ENCODE measurements at regions not wholly inside any gene's neighbourhood (a gene's known extent, or its start where the extent isn't known, plus 50 kb on each side); places are given as distances from the start of the nearest gene placed in this dataset.
A peak's percentile ranks its signal among the peaks of the same experiment; 100 is the strongest.

- H3K27me3 ChIP-seq (ENCODE audit: control insufficient read depth, insufficient read depth, low read length): no peaks in the 10 kb centered on the region
- H3K4me3 ChIP-seq (ENCODE audit: low read depth, low read length): no peak overlapping the region
- TF ChIP-seq, protein P1, sequence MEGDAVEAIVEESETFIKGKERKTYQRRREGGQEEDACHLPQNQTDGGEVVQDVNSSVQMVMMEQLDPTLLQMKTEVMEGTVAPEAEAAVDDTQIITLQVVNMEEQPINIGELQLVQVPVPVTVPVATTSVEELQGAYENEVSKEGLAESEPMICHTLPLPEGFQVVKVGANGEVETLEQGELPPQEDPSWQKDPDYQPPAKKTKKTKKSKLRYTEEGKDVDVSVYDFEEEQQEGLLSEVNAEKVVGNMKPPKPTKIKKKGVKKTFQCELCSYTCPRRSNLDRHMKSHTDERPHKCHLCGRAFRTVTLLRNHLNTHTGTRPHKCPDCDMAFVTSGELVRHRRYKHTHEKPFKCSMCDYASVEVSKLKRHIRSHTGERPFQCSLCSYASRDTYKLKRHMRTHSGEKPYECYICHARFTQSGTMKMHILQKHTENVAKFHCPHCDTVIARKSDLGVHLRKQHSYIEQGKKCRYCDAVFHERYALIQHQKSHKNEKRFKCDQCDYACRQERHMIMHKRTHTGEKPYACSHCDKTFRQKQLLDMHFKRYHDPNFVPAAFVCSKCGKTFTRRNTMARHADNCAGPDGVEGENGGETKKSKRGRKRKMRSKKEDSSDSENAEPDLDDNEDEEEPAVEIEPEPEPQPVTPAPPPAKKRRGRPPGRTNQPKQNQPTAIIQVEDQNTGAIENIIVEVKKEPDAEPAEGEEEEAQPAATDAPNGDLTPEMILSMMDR (IDR thresholded peaks at IDR 0.05; ENCODE audit: insufficient read depth, low read depth, low read length): no peak
- ChIA-PET CTCF (interaction anchor here (1.1 to 1.2 kb wide), 2 partner anchors 30 to 133 kb away, joined by 3 to 4 read pairs; no protein-coding TSS in a partner anchor), POLR2A (no interaction called here)
- H3K36me3 ChIP-seq (ENCODE audit: control insufficient read depth, insufficient read depth, low read length): peaks cover 8% of the 10 kb centered on the region
- DNase-seq (ENCODE audit: low read depth): no peak
Measured at GRCh38 chr14:71722885-71723284, 209.3 kb upstream of the RGS6 start.

DNA sequence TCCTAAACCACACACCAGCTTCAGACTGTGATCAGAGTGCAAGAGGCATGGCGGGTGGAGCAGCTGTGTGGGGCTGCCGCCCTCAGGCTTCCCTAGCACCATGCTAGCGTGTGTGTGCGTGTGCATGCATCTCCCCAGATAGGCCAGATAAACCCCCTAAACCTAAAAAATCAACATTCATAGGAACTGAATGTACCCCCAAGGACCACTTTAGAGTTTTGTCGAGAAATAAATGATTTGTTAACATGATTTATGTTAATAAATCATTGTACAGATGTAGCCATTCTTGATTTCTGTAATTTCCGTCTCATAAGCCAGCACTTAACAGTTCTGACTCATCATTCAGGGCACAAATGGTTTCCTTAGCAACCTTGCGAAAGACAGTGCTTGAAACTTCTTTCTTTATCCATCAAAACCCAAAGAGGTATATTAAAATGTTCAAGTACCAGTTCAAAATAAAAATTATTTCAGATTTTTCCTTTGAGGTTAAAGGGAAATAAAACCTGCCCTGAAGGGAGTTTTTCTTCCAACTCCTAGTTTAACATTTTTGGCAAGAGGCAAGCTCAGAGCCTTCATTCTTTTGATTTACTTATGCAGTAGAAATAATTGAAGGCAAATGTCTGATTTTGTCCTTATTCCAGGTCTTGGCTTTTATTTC is 206.2 kb upstream of the RGS6 start:
- Histone ChIP-seq H3K36me3 (ENCODE audit: control insufficient read depth, insufficient read depth, low read length) (peaks cover 16% of the 10 kb centered on the region), H3K4me3 (ENCODE audit: low read depth, low read length) (no peak overlapping the region), H3K27me3 (ENCODE audit: control insufficient read depth, insufficient read depth, low read length) (no peaks in the 10 kb centered on the region)
- peak; percentile 67 for DNase-seq (ENCODE audit: low read depth)
- TF ChIP-seq, protein P1 (IDR thresholded peaks at IDR 0.05; ENCODE audit: insufficient read depth, low read depth, low read length): no peak
- CTCF ChIA-PET: interaction anchor here (0.6 to 2.6 kb wide), 5 partner anchors 9 to 135 kb away, joined by 3 to 10 read pairs (median 3); no protein-coding TSS in a partner anchor
- POLR2A ChIA-PET: no interaction called here

DNA sequence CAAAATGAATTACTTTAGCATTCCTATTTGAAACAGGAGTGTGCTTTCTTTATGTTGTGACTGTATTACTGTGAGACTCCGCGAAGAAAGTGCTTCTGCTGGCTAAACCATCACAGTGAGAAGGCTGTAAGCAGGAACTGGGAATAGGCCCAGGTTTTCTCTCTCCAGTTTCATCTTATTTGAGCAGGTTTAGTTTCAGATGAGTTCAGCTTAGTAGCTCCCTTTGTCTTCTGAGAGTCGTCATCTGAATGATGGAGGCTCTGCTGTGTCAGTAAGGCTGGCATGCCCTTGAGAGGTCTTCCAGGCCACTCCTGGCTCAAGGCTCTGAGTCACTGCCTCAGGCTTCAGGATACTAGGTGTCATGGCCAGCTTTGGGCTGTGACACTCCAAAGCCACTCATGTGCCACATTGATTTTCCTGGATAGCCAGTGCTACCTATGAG is 205.6 kb upstream of the RGS6 start:
- no peaks in the 10 kb centered on the region for H3K27me3 ChIP-seq (ENCODE audit: control insufficient read depth, insufficient read depth, low read length)
- no peak for DNase-seq (ENCODE audit: low read depth)
- CTCF ChIA-PET: interaction anchor here (1.1 to 2.6 kb wide), 4 partner anchors 15 to 129 kb away, joined by 3 to 10 read pairs (median 4); no protein-coding TSS in a partner anchor

GRCh38 chr14:71728386-71728785 is 203.8 kb upstream of the RGS6 start:
- H3K4me3 ChIP-seq (ENCODE audit: low read depth, low read length): no peak overlapping the region
- ChIA-PET CTCF (interaction anchor here (1.1 kb wide), 1 partner anchor 16 kb away, joined by 4 read pairs; no protein-coding TSS in a partner anchor), POLR2A (no interaction called here)
- no peaks in the 10 kb centered on the region for H3K27me3 ChIP-seq (ENCODE audit: control insufficient read depth, insufficient read depth, low read length)
- no peak for DNase-seq (ENCODE audit: low read depth)
- peaks cover 15% of the 10 kb centered on the region for H3K36me3 ChIP-seq (ENCODE audit: control insufficient read depth, insufficient read depth, low read length)
- TF ChIP-seq, protein P1 (IDR thresholded peaks at IDR 0.05; ENCODE audit: insufficient read depth, low read depth, low read length): no peak

More for the DNA sequence above, 205.6 kb upstream of the RGS6 start:
- peaks cover 16% of the 10 kb centered on the region for H3K36me3 ChIP-seq (ENCODE audit: control insufficient read depth, insufficient read depth, low read length)
- TF ChIP-seq, protein P1 (IDR thresholded peaks at IDR 0.05; ENCODE audit: insufficient read depth, low read depth, low read length): no peak
- no peak overlapping the region for H3K4me3 ChIP-seq (ENCODE audit: low read depth, low read length)
- POLR2A ChIA-PET: no interaction called here

GRCh38 chr14:71729596-71729995 is 202.6 kb upstream of the RGS6 start:
- POLR2A ChIA-PET: no interaction called here
- Histone ChIP-seq H3K36me3 (ENCODE audit: control insufficient read depth, insufficient read depth, low read length) (peaks cover 16% of the 10 kb centered on the region), H3K27me3 (ENCODE audit: control insufficient read depth, insufficient read depth, low read length) (no peaks in the 10 kb centered on the region), H3K4me3 (ENCODE audit: low read depth, low read length) (no peak overlapping the region)
- TF ChIP-seq, protein P1 (IDR thresholded peaks at IDR 0.05; ENCODE audit: insufficient read depth, low read depth, low read length): no peak
- no peak for DNase-seq (ENCODE audit: low read depth)
- CTCF ChIA-PET: interaction anchor here (1.0 kb wide), 1 partner anchor 12 kb away, joined by 4 read pairs; no protein-coding TSS in a partner anchor

All from BJ (cell line).